ENCODE measurements at regions not wholly inside any gene's neighbourhood (a gene's known extent, or its start where the extent isn't known, plus 50 kb on each side); places are given as distances from the start of the nearest gene placed in this dataset.

DNA sequence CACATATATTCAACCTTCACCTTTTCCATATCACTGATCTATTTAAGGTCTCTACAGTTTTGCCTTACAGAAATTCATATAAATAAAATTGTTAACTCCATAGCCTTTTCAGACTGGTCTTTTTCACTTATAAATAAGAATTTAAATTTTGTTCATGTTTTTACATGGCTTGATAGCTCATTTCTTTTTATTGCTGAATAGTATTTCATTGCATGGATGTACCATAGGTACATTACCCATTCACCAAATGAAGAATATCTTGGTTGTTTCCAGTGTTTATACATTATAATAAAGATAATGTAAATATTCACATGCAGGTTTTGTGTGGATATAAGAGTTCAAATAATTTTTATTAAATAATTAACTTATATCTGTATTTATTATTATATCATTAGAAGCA is 1765.0 kb downstream of the OTOL1 start:
- Histone ChIP-seq H3K4me1 (no peaks in the 10 kb centered on the region), H3K36me3 (no peaks in the 10 kb centered on the region), H3K27ac (no peak overlapping the region), H3K27me3 (no peaks in the 10 kb centered on the region), H3K4me3 (no peak overlapping the region), H3K9me3 (no peaks in the 10 kb centered on the region)
- TF ChIP-seq POLR2AphosphoS5 (IDR thresholded peaks at IDR 0.05) = no peak
- TF ChIP-seq EP300 (IDR thresholded peaks at IDR 0.05) = no peak
- no peak for TF ChIP-seq POLR2A (IDR thresholded peaks at IDR 0.05)
- TF ChIP-seq CTCF (IDR thresholded peaks at IDR 0.05) = no peak
- ATAC-seq = no peak

DNA sequence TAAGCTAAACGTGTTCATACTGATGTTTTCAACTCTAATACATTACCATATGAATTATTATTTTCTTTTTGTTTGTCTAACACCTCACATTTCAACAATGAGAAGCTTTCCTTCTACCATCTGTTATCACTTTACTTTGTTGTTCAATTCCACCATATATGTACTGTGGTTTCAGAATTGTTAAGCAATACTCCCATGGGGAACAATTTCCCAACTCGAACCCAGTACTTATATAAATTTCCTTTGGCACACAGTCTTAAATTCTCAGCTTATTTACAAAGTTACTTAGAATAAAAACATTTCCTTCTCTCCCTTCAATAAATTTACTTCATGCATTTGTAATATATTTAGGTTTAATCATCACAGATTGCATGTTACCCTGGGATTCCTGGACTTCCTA is 1764.4 kb downstream of the OTOL1 start:
- Histone ChIP-seq H3K36me3 (no peaks in the 10 kb centered on the region), H3K27ac (no peak overlapping the region), H3K4me1 (no peaks in the 10 kb centered on the region), H3K27me3 (no peaks in the 10 kb centered on the region), H3K9me3 (no peaks in the 10 kb centered on the region), H3K4me3 (no peak overlapping the region)
- no peak for ATAC-seq
- 73 to 79% methylated on average over 2 of the region's 2 CpGs for WGBS, 2 donors (ENCODE audit: low coverage in 1 of 2)
- TF ChIP-seq CTCF (IDR thresholded peaks at IDR 0.05) = no peak
- TF ChIP-seq EP300 (IDR thresholded peaks at IDR 0.05) = no peak
- no peak for TF ChIP-seq POLR2A (IDR thresholded peaks at IDR 0.05)
- no peak for TF ChIP-seq POLR2AphosphoS5 (IDR thresholded peaks at IDR 0.05)

- Histone ChIP-seq H3K27ac (no peak overlapping the region), H3K9me3 (no peaks in the 10 kb centered on the region), H3K4me3 (no peak overlapping the region), H3K4me1 (no peaks in the 10 kb centered on the region), H3K27me3 (no peaks in the 10 kb centered on the region), H3K36me3 (no peaks in the 10 kb centered on the region)
- TF ChIP-seq EP300 (IDR thresholded peaks at IDR 0.05) (no peak), POLR2AphosphoS5 (IDR thresholded peaks at IDR 0.05) (no peak), CTCF (IDR thresholded peaks at IDR 0.05) (no peak), POLR2A (IDR thresholded peaks at IDR 0.05) (no peak)
- WGBS, 2 donors (ENCODE audit: low coverage in 1 of 2) = 67% methylated on average over 2 of the region's 2 CpGs; no CpG with 5 or more reads in 1 of the 2 donors
- no peak for ATAC-seq
These were observed 1721.7 kb downstream of the OTOL1 start for GRCh38 chr3:163218336-163218735.

GRCh38 chr3:163213838-163214237 is 1717.2 kb downstream of the OTOL1 start:
- Histone ChIP-seq H3K27me3 (no peaks in the 10 kb centered on the region), H3K9me3 (no peaks in the 10 kb centered on the region), H3K4me1 (no peaks in the 10 kb centered on the region), H3K27ac (no peak overlapping the region), H3K4me3 (no peak overlapping the region), H3K36me3 (no peaks in the 10 kb centered on the region)
- 63 to 91% methylated on average over 1 of the region's 1 CpG for WGBS, 2 donors (ENCODE audit: low coverage in 1 of 2)
- ATAC-seq = no peak
- TF ChIP-seq CTCF (IDR thresholded peaks at IDR 0.05) (no peak), POLR2AphosphoS5 (IDR thresholded peaks at IDR 0.05) (no peak), EP300 (IDR thresholded peaks at IDR 0.05) (no peak), POLR2A (IDR thresholded peaks at IDR 0.05) (no peak)

DNA sequence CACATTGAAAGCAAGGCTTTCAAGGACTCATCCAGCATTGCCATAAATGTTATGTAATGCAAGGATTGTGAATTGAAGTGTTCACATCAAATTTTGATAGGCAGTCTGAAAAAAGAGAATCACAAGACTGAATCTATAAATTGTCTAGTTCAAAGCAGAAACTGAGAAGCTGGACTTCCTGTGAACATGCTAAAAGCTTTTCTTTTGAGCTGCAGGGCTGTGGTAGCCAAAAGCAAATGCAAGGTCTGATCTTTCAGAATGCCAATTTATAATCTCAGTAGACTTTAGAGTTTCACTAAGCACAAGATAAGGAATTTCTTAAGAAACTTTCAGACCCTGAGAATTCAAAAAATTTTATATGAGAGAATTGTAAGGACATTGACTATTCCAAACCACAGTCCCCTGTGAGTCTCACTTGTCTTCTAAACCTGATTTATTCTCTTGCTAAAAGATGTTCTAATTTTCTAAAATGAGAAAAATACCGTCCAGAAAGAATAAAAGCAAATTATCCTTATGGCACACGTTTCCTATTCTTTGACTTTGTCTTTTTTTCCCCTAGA is 1700.3 kb downstream of the OTOL1 start:
- H3K27me3 ChIP-seq = no peaks in the 10 kb centered on the region
- no peak overlapping the region for H3K27ac ChIP-seq
- H3K36me3 ChIP-seq = no peaks in the 10 kb centered on the region
- H3K4me3 ChIP-seq = no peak overlapping the region
- TF ChIP-seq POLR2A (IDR thresholded peaks at IDR 0.05) = no peak
- no peak for TF ChIP-seq CTCF (IDR thresholded peaks at IDR 0.05)
- no peak for TF ChIP-seq POLR2AphosphoS5 (IDR thresholded peaks at IDR 0.05)
- no peak for TF ChIP-seq EP300 (IDR thresholded peaks at IDR 0.05)
- 46 to 91% methylated on average over 2 of the region's 2 CpGs for WGBS, 2 donors (ENCODE audit: low coverage in 1 of 2)
- H3K9me3 ChIP-seq = no peaks in the 10 kb centered on the region
- H3K4me1 ChIP-seq = no peaks in the 10 kb centered on the region
- no peak for ATAC-seq

Measured in gastroesophageal sphincter (tissue), 4 donors.